Body of pancreas (tissue), 4 donors: ENCODE measurements at regions not wholly inside any gene's neighbourhood (a gene's known extent, or its start where the extent isn't known, plus 50 kb on each side); places are given as distances from the start of the nearest gene placed in this dataset.

Experiments used
- POLR2A ChIP-seq, 3 donors: fragments of 450-650 bp; IDR thresholded peaks; one replicate each; pipeline ENCODE4 v1.6.1; 2016; ENCODE audit warnings: antibody characterized with exemption in 3 of 3, mild to moderate bottlenecking in 2 of 3
- TF ChIP-seq, protein P1 (sequence below), 7 experiments: fragments of 450-650 bp in 4 of 7; fragments of 200-600 bp in 3 of 7; sonication (generic) in 3 of 7; IDR thresholded peaks; one replicate each; pipeline ENCODE4 v1.5.1; 2016 to 2019; ENCODE audit warnings: antibody characterized with exemption in 7 of 7

- TF ChIP-seq, protein P1, sequence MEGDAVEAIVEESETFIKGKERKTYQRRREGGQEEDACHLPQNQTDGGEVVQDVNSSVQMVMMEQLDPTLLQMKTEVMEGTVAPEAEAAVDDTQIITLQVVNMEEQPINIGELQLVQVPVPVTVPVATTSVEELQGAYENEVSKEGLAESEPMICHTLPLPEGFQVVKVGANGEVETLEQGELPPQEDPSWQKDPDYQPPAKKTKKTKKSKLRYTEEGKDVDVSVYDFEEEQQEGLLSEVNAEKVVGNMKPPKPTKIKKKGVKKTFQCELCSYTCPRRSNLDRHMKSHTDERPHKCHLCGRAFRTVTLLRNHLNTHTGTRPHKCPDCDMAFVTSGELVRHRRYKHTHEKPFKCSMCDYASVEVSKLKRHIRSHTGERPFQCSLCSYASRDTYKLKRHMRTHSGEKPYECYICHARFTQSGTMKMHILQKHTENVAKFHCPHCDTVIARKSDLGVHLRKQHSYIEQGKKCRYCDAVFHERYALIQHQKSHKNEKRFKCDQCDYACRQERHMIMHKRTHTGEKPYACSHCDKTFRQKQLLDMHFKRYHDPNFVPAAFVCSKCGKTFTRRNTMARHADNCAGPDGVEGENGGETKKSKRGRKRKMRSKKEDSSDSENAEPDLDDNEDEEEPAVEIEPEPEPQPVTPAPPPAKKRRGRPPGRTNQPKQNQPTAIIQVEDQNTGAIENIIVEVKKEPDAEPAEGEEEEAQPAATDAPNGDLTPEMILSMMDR (IDR thresholded peaks at IDR 0.05): no peak
- no peak for TF ChIP-seq POLR2A (IDR thresholded peaks at IDR 0.05)
Measured at GRCh38 chr9:89928106-89928505, 323.3 kb downstream of the GADD45G start.
